PC-9 (cell line): ENCODE measurements at regions not wholly inside any gene's neighbourhood (a gene's known extent, or its start where the extent isn't known, plus 50 kb on each side); places are given as distances from the start of the nearest gene placed in this dataset.

Source experiments
- EZH2 ChIP-seq: fragments of 200-600 bp; sonication (generic); IDR thresholded peaks from 2 replicates; pipeline ENCODE4 v1.8.0; 2017; ENCODE audit warnings: antibody characterized with exemption, low read depth
- TF ChIP-seq, protein P1 (sequence below): fragments of 200-600 bp; sonication (generic); conservative IDR thresholded peaks from 2 replicates; pipeline ENCODE4 v1.6.1; 2017; ENCODE audit warnings: mixed run types, antibody characterized with exemption, mild to moderate bottlenecking, moderate library complexity

GRCh38 chr4:162360369-162361149 lies 196.8 kb upstream of the FSTL5 start:
- TF ChIP-seq, protein P1, sequence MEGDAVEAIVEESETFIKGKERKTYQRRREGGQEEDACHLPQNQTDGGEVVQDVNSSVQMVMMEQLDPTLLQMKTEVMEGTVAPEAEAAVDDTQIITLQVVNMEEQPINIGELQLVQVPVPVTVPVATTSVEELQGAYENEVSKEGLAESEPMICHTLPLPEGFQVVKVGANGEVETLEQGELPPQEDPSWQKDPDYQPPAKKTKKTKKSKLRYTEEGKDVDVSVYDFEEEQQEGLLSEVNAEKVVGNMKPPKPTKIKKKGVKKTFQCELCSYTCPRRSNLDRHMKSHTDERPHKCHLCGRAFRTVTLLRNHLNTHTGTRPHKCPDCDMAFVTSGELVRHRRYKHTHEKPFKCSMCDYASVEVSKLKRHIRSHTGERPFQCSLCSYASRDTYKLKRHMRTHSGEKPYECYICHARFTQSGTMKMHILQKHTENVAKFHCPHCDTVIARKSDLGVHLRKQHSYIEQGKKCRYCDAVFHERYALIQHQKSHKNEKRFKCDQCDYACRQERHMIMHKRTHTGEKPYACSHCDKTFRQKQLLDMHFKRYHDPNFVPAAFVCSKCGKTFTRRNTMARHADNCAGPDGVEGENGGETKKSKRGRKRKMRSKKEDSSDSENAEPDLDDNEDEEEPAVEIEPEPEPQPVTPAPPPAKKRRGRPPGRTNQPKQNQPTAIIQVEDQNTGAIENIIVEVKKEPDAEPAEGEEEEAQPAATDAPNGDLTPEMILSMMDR, result no peak
- TF ChIP-seq EZH2, result no peak
